GM23338 (cell line): ENCODE measurements at regions not wholly inside any gene's neighbourhood (a gene's known extent, or its start where the extent isn't known, plus 50 kb on each side); places are given as distances from the start of the nearest gene placed in this dataset.

Experiments used
- ATAC-seq: fragments of 200-7000 bp; cut with Tn5 transposase; 3 replicates; pipeline ENCODE4 v1.9.1; 2020
- DNase-seq: peaks from one replicate; pipeline ENCODE4 v3.0.0-alpha.2; 2015; ENCODE audit warnings: low spot score
- H2AFZ ChIP-seq: fragments of 200-600 bp; sonication (generic); 2 replicates; pipeline ENCODE4 v1.8.0; 2016; ENCODE audit warnings: antibody characterized with exemption, mild to moderate bottlenecking, moderate library complexity
- H3F3A ChIP-seq: fragments of 200-600 bp; sonication (generic); replicated peaks from 2 replicates; pipeline ENCODE4 v1.8.0; 2017; ENCODE audit warnings: antibody characterized with exemption, mixed run types, low read depth
- H3K27ac ChIP-seq: fragments of 200-600 bp; sonication (generic); 2 replicates; pipeline ENCODE4 v1.6.1; 2016; ENCODE audit warnings: low read depth
- H3K27me3 ChIP-seq: fragments of 200-600 bp; sonication (generic); 2 replicates; pipeline ENCODE4 v1.8.0; 2016; ENCODE audit warnings: mild to moderate bottlenecking, mixed run types, moderate library complexity; ENCODE audit not compliant: insufficient read depth
- H3K36me3 ChIP-seq: fragments of 200-600 bp; sonication (generic); 2 replicates; pipeline ENCODE4 v1.8.0; 2016; ENCODE audit warnings: mild to moderate bottlenecking; ENCODE audit not compliant: insufficient read depth
- H3K4me1 ChIP-seq: fragments of 200-600 bp; sonication (generic); 2 replicates; pipeline ENCODE4 v1.8.0; 2016; ENCODE audit warnings: mild to moderate bottlenecking, moderate library complexity; ENCODE audit not compliant: insufficient read depth
- H3K4me2 ChIP-seq: fragments of 200-600 bp; sonication (generic); 2 replicates; pipeline ENCODE4 v1.7.1; 2017; ENCODE audit warnings: mixed run types
- H3K4me3 ChIP-seq: fragments of 200-600 bp; sonication (generic); 2 replicates; pipeline ENCODE4 v1.6.1; 2016; ENCODE audit warnings: mixed run types
- H3K79me2 ChIP-seq: fragments of 200-600 bp; sonication (generic); replicated peaks from 2 replicates; pipeline ENCODE4 v1.8.0; 2017; ENCODE audit warnings: mild to moderate bottlenecking; ENCODE audit not compliant: insufficient read depth
- H3K9me2 ChIP-seq: fragments of 200-600 bp; sonication (generic); 2 replicates; pipeline ENCODE4 v1.8.0; 2017; ENCODE audit not compliant: insufficient read depth
- H4K20me1 ChIP-seq: fragments of 200-600 bp; sonication (generic); replicated peaks from 2 replicates; pipeline ENCODE4 v1.8.0; 2017; ENCODE audit warnings: mild to moderate bottlenecking; ENCODE audit not compliant: insufficient read depth
- H3K27ac Mint-ChIP-seq: 2 replicates; pipeline ENCODE4 v1.8.0; 2020; ENCODE audit warnings: inconsistent platforms, mild to moderate bottlenecking, moderate library complexity, mixed read lengths
- H3K27me3 Mint-ChIP-seq: 3 replicates; pipeline ENCODE4 v1.8.0; 2022; ENCODE audit warnings: low read depth, mild to moderate bottlenecking, moderate library complexity, mixed read lengths, inconsistent platforms; ENCODE audit not compliant: insufficient read depth, poor library complexity
- H3K36me3 Mint-ChIP-seq: 3 replicates; pipeline ENCODE4 v1.8.0; 2021; ENCODE audit warnings: low read depth, mild to moderate bottlenecking, inconsistent platforms, moderate library complexity, mixed read lengths
- H3K4me1 Mint-ChIP-seq: 3 replicates; pipeline ENCODE4 v1.8.0; 2020; ENCODE audit warnings: mild to moderate bottlenecking, inconsistent platforms, mixed read lengths
- H3K4me3 Mint-ChIP-seq: 3 replicates; pipeline ENCODE4 v1.8.0; 2021; ENCODE audit warnings: moderate library complexity, mild to moderate bottlenecking, inconsistent platforms, mixed read lengths
- H3K9me3 Mint-ChIP-seq: 3 replicates; pipeline ENCODE4 v1.8.0; 2020; ENCODE audit warnings: moderate library complexity, mild to moderate bottlenecking, inconsistent platforms, mixed read lengths
- CREB1 ChIP-seq: fragments of 250-450 bp; sonication (Bioruptor Pico); IDR thresholded peaks from 2 replicates; pipeline ENCODE4 v1.5.0; 2020; ENCODE audit warnings: low read depth, mild to moderate bottlenecking, moderate library complexity
- CTCF ChIP-seq, 2 experiments: fragments of 200-600 bp in 1 of 2; sonication (generic) in 1 of 2; conservative IDR thresholded peaks; 2 replicates each; pipeline versions ENCODE4 v1.5.1 to v1.6.1; 2016 to 2017; ENCODE audit warnings: antibody characterized with exemption in 2 of 2, low read depth in 2 of 2, mild to moderate bottlenecking in 2 of 2, moderate library complexity in 1 of 2
- ETS1 ChIP-seq: IDR thresholded peaks from 2 replicates; pipeline ENCODE4 v1.6.1; 2016; ENCODE audit warnings: antibody characterized with exemption
- EZH2 ChIP-seq: fragments of 200-600 bp; sonication (generic); IDR thresholded peaks from one replicate; pipeline ENCODE4 v1.8.0; 2017; ENCODE audit warnings: antibody characterized with exemption, mild to moderate bottlenecking, low read depth; ENCODE audit not compliant: unreplicated experiment
- EZH2phosphoT487 ChIP-seq: fragments of 200-600 bp; sonication (generic); IDR thresholded peaks from one replicate; pipeline ENCODE4 v1.8.1; 2018; ENCODE audit warnings: antibody characterized with exemption; ENCODE audit not compliant: unreplicated experiment
- JUNB ChIP-seq: IDR thresholded peaks from one replicate; pipeline ENCODE4 v1.6.1; 2016; ENCODE audit warnings: antibody characterized with exemption; ENCODE audit not compliant: unreplicated experiment
- NANOG ChIP-seq: IDR thresholded peaks from 2 replicates; pipeline ENCODE4 v1.6.1; 2016; ENCODE audit warnings: antibody characterized with exemption, borderline replicate concordance
- POLR2AphosphoS5 ChIP-seq: IDR thresholded peaks from 2 replicates; pipeline ENCODE4 v1.6.1; 2016; ENCODE audit warnings: antibody characterized with exemption, low read depth
- REST ChIP-seq: IDR thresholded peaks from one replicate; pipeline ENCODE4 v1.6.1; 2018; ENCODE audit warnings: antibody characterized with exemption; ENCODE audit not compliant: unreplicated experiment
- STAT1 ChIP-seq: IDR thresholded peaks from one replicate; pipeline ENCODE4 v1.6.1; 2016; ENCODE audit warnings: antibody characterized with exemption; ENCODE audit not compliant: unreplicated experiment
- ZNF114 ChIP-seq: fragments of 250-450 bp; sonication (Bioruptor Pico); IDR thresholded peaks from 2 replicates; pipeline ENCODE4 v1.5.0; 2020; ENCODE audit warnings: mild to moderate bottlenecking, moderate library complexity
- ZNF331 ChIP-seq: fragments of 250-450 bp; sonication (Bioruptor Pico); IDR thresholded peaks from 2 replicates; pipeline ENCODE4 v1.5.0; 2020; ENCODE audit warnings: low read depth, mild to moderate bottlenecking, moderate library complexity
- ZNF462 ChIP-seq: fragments of 250-450 bp; sonication (Bioruptor Pico); IDR thresholded peaks from 2 replicates; pipeline ENCODE4 v1.5.0; 2020; ENCODE audit warnings: mild to moderate bottlenecking, moderate library complexity

GRCh38 chr22:22064580-22064979 lies 82.0 kb upstream of the TOP3B start:
- H3K36me3 Mint-ChIP-seq = no peaks in the 10 kb centered on the region; the same call in 2 of the 3 replicates
- H3K4me3 ChIP-seq = no peak overlapping the region
- H3K36me3 ChIP-seq = no peaks in the 10 kb centered on the region
- H3K4me3 Mint-ChIP-seq = no peak overlapping the region
- H3K27me3 Mint-ChIP-seq = peaks cover 88% of the 10 kb centered on the region
- no peak for TF ChIP-seq POLR2AphosphoS5
- no peak for TF ChIP-seq CTCF (conservative IDR thresholded peaks at IDR 0.05; ENCODE audit: low read depth in 2 of 2)
- no peak for TF ChIP-seq ZNF114
- no peak for TF ChIP-seq REST
- no peak for TF ChIP-seq STAT1
- no peak for TF ChIP-seq ETS1
- TF ChIP-seq ZNF462 (CRISPR knock-in tag) = no peak
- no peak for TF ChIP-seq CREB1 (CRISPR knock-in tag)
- TF ChIP-seq EZH2phosphoT487 = no peak
- TF ChIP-seq NANOG = no peak
- no peak for TF ChIP-seq ZNF331
- no peak for TF ChIP-seq JUNB
- no peak for TF ChIP-seq EZH2
- ATAC-seq (no peak), DNase-seq (no peak)
- H3K27ac Mint-ChIP-seq = no peak overlapping the region
- no peaks in the 10 kb centered on the region for H3K4me1 ChIP-seq
- no peak overlapping the region for H3K4me2 ChIP-seq
- H3F3A ChIP-seq = no peaks in the 10 kb centered on the region
- H3K79me2 ChIP-seq = no peaks in the 10 kb centered on the region
- H3K9me3 Mint-ChIP-seq = peaks cover 3% of the 10 kb centered on the region; the same call in 1 of the 3 replicates
- no peak overlapping the region for H3K27ac ChIP-seq
- no peak overlapping the region for H2AFZ ChIP-seq
- H4K20me1 ChIP-seq = no peaks in the 10 kb centered on the region
- peaks cover 100% of the 10 kb centered on the region for H3K27me3 ChIP-seq
- no peaks in the 10 kb centered on the region for H3K9me2 ChIP-seq
- H3K4me1 Mint-ChIP-seq = no peaks in the 10 kb centered on the region
